ENCODE measurements at regions not wholly inside any gene's neighbourhood (a gene's known extent, or its start where the extent isn't known, plus 50 kb on each side); places are given as distances from the start of the nearest gene placed in this dataset.

- H2AFZ ChIP-seq (ENCODE audit: low read depth, low read length) = no peak overlapping the region
- no peak overlapping the region for H3K4me3 ChIP-seq (ENCODE audit: low read depth in 1 of 2, low read length in 2 of 2)
- no peaks in the 10 kb centered on the region for H4K20me1 ChIP-seq (ENCODE audit: insufficient read depth, low read length)
- H3K27me3 ChIP-seq (ENCODE audit: insufficient read depth, low read length, poor library complexity) = peaks cover 4% of the 10 kb centered on the region
- TF ChIP-seq, protein P1, sequence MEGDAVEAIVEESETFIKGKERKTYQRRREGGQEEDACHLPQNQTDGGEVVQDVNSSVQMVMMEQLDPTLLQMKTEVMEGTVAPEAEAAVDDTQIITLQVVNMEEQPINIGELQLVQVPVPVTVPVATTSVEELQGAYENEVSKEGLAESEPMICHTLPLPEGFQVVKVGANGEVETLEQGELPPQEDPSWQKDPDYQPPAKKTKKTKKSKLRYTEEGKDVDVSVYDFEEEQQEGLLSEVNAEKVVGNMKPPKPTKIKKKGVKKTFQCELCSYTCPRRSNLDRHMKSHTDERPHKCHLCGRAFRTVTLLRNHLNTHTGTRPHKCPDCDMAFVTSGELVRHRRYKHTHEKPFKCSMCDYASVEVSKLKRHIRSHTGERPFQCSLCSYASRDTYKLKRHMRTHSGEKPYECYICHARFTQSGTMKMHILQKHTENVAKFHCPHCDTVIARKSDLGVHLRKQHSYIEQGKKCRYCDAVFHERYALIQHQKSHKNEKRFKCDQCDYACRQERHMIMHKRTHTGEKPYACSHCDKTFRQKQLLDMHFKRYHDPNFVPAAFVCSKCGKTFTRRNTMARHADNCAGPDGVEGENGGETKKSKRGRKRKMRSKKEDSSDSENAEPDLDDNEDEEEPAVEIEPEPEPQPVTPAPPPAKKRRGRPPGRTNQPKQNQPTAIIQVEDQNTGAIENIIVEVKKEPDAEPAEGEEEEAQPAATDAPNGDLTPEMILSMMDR (IDR thresholded peaks at IDR 0.05; ENCODE audit: borderline replicate concordance, extremely low read depth, low read length, poor library complexity, severe bottlenecking) = no peak
- TF ChIP-seq EZH2 (IDR thresholded peaks at IDR 0.05; ENCODE audit: borderline replicate concordance, low read depth, low read length, severe bottlenecking) = no peak
- H3K4me2 ChIP-seq (ENCODE audit: insufficient read depth, low read length) = no peak overlapping the region
- DNase-seq = no peak
- H3K36me3 ChIP-seq (ENCODE audit: insufficient read depth, low read length) = no peaks in the 10 kb centered on the region
- no peaks in the 10 kb centered on the region for H3K4me1 ChIP-seq (ENCODE audit: insufficient read depth, low read length)
- no peaks in the 10 kb centered on the region for H3K9me3 ChIP-seq (ENCODE audit: insufficient read depth, low read length, severe bottlenecking)
- no peaks in the 10 kb centered on the region for H3K79me2 ChIP-seq (ENCODE audit: insufficient read depth, low read length)
- no peak for ATAC-seq (ENCODE audit: insufficient read depth, low read depth)
- H3K9ac ChIP-seq (ENCODE audit: low read depth, low read length) = no peak overlapping the region
- no peak overlapping the region for H3K27ac ChIP-seq (ENCODE audit: low read length)
Observed at GRCh38 chr12:66863276-66863675, 184.4 kb upstream of the GRIP1 start.

DNA sequence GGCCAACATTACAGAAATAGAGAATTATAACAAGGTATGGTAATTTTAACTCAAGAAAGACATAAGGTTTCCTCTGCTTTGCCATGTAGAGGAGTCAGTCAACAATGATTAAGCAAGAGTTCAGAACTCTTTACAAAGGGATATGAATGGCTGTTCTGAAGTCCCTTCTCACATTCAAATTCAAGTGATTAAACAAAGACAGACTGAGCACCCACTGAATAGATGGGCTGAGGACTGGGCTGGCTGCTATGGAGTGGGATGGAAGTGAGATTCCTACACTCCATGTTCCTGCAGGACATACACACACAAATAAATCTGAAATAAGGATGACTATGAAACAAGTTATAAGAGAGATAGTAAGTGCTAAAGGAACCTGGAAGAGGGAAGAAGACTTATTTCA is 199.0 kb upstream of the GRIP1 start:
- H3K27ac ChIP-seq (ENCODE audit: low read length) = no peak overlapping the region
- no peaks in the 10 kb centered on the region for H4K20me1 ChIP-seq (ENCODE audit: insufficient read depth, low read length)
- H3K4me2 ChIP-seq (ENCODE audit: insufficient read depth, low read length) = no peak overlapping the region
- no peaks in the 10 kb centered on the region for H3K4me1 ChIP-seq (ENCODE audit: insufficient read depth, low read length)
- TF ChIP-seq EZH2 (IDR thresholded peaks at IDR 0.05; ENCODE audit: borderline replicate concordance, low read depth, low read length, severe bottlenecking) = no peak
- no peaks in the 10 kb centered on the region for H3K36me3 ChIP-seq (ENCODE audit: insufficient read depth, low read length)
- no peak overlapping the region for H3K4me3 ChIP-seq (ENCODE audit: low read depth in 1 of 2, low read length in 2 of 2)
- peaks cover 9% of the 10 kb centered on the region for H3K27me3 ChIP-seq (ENCODE audit: insufficient read depth, low read length, poor library complexity)
- ATAC-seq (ENCODE audit: insufficient read depth, low read depth) (no peak), DNase-seq (no peak)
- no peaks in the 10 kb centered on the region for H3K79me2 ChIP-seq (ENCODE audit: insufficient read depth, low read length)
- H3K9ac ChIP-seq (ENCODE audit: low read depth, low read length) = no peak overlapping the region
- H3K9me3 ChIP-seq (ENCODE audit: insufficient read depth, low read length, severe bottlenecking) = no peaks in the 10 kb centered on the region
- no peak overlapping the region for H2AFZ ChIP-seq (ENCODE audit: low read depth, low read length)

- Histone ChIP-seq H3K4me1 (ENCODE audit: insufficient read depth, low read length) (no peaks in the 10 kb centered on the region), H3K4me3 (ENCODE audit: low read depth in 1 of 2, low read length in 2 of 2) (no peak overlapping the region), H3K36me3 (ENCODE audit: insufficient read depth, low read length) (no peaks in the 10 kb centered on the region), H3K4me2 (ENCODE audit: insufficient read depth, low read length) (no peak overlapping the region), H3K27ac (ENCODE audit: low read length) (no peak overlapping the region), H2AFZ (ENCODE audit: low read depth, low read length) (no peak overlapping the region), H3K79me2 (ENCODE audit: insufficient read depth, low read length) (no peaks in the 10 kb centered on the region), H3K9me3 (ENCODE audit: insufficient read depth, low read length, severe bottlenecking) (no peaks in the 10 kb centered on the region), H4K20me1 (ENCODE audit: insufficient read depth, low read length) (no peaks in the 10 kb centered on the region), H3K9ac (ENCODE audit: low read depth, low read length) (no peak overlapping the region), H3K27me3 (ENCODE audit: insufficient read depth, low read length, poor library complexity) (peaks cover 9% of the 10 kb centered on the region)
- TF ChIP-seq EZH2 (IDR thresholded peaks at IDR 0.05; ENCODE audit: borderline replicate concordance, low read depth, low read length, severe bottlenecking) = no peak
- TF ChIP-seq, protein P1 (IDR thresholded peaks at IDR 0.05; ENCODE audit: borderline replicate concordance, extremely low read depth, low read length, poor library complexity, severe bottlenecking) = no peak
- DNase-seq (no peak), ATAC-seq (ENCODE audit: insufficient read depth, low read depth) (no peak)
Observed at GRCh38 chr12:66879409-66879808, 200.5 kb upstream of the GRIP1 start.

DNA sequence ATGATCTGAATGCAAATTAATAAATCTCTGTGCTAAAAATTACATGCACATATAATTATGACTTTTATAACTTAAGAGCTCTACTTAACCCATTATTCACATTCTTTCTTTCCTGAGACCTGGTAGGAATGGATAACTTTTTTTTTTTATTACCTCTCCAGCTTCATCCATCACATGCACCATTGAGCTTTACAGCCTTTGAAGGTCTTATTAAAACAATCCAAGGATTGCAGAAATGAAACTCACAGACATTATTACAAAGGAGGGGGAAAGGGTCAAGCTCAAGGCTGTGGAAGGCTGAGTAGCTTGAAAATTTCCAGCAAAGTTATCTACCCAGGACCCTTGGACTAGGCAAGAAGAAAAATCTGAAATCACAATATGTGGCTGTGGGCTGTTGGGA is 202.5 kb upstream of the GRIP1 start:
- Histone ChIP-seq H3K4me1 (ENCODE audit: insufficient read depth, low read length) (no peaks in the 10 kb centered on the region), H3K4me3 (ENCODE audit: low read depth in 1 of 2, low read length in 2 of 2) (no peak overlapping the region), H3K27ac (ENCODE audit: low read length) (no peak overlapping the region), H2AFZ (ENCODE audit: low read depth, low read length) (no peak overlapping the region), H3K79me2 (ENCODE audit: insufficient read depth, low read length) (no peaks in the 10 kb centered on the region), H3K27me3 (ENCODE audit: insufficient read depth, low read length, poor library complexity) (peaks cover 6% of the 10 kb centered on the region), H3K9ac (ENCODE audit: low read depth, low read length) (no peak overlapping the region), H3K4me2 (ENCODE audit: insufficient read depth, low read length) (no peak overlapping the region), H3K9me3 (ENCODE audit: insufficient read depth, low read length, severe bottlenecking) (no peaks in the 10 kb centered on the region), H3K36me3 (ENCODE audit: insufficient read depth, low read length) (no peaks in the 10 kb centered on the region), H4K20me1 (ENCODE audit: insufficient read depth, low read length) (no peaks in the 10 kb centered on the region)
- DNase-seq = no peak
- ATAC-seq (ENCODE audit: insufficient read depth, low read depth) = no peak
- no peak for TF ChIP-seq EZH2 (IDR thresholded peaks at IDR 0.05; ENCODE audit: borderline replicate concordance, low read depth, low read length, severe bottlenecking)
- TF ChIP-seq, protein P1 (IDR thresholded peaks at IDR 0.05; ENCODE audit: borderline replicate concordance, extremely low read depth, low read length, poor library complexity, severe bottlenecking) = no peak
